Immature natural killer cell (primary cell): ENCODE measurements at regions not wholly inside any gene's neighbourhood (a gene's known extent, or its start where the extent isn't known, plus 50 kb on each side); places are given as distances from the start of the nearest gene placed in this dataset.

Experiments
- DNase-seq, 3 donors: peaks; one replicate each; pipeline ENCODE4 v3.0.0; 2022; ENCODE audit warnings: mixed read lengths in 1 of 3
- H3K27ac Mint-ChIP-seq, 6 donors: one replicate each; pipeline ENCODE4 v1.8.0; 2020; ENCODE audit warnings: mixed read lengths in 6 of 6, mild to moderate bottlenecking in 5 of 6, inconsistent platforms in 4 of 6, moderate library complexity in 3 of 6
- H3K27me3 Mint-ChIP-seq, 3 donors: one replicate each; pipeline ENCODE4 v1.8.0; 2020 to 2021; ENCODE audit warnings: low read depth in 3 of 3, mild to moderate bottlenecking in 3 of 3, mixed read lengths in 3 of 3, moderate library complexity in 3 of 3, inconsistent platforms in 1 of 3
- H3K36me3 Mint-ChIP-seq, 3 donors: one replicate each; pipeline ENCODE4 v1.8.0; 2020; ENCODE audit warnings: mixed read lengths in 3 of 3, inconsistent platforms in 2 of 3, mild to moderate bottlenecking in 2 of 3
- H3K4me1 Mint-ChIP-seq, 2 donors: one replicate each; pipeline ENCODE4 v1.8.0; 2020; ENCODE audit warnings: inconsistent platforms in 2 of 2, mild to moderate bottlenecking in 2 of 2, mixed read lengths in 2 of 2, moderate library complexity in 1 of 2
- H3K4me3 Mint-ChIP-seq, 5 donors: one replicate each; pipeline ENCODE4 v1.8.0; 2020; ENCODE audit warnings: mild to moderate bottlenecking in 5 of 5, mixed read lengths in 5 of 5, inconsistent platforms in 3 of 5, moderate library complexity in 3 of 5
- H3K9me3 Mint-ChIP-seq, 6 donors: one replicate each; pipeline ENCODE4 v1.8.0; 2020; ENCODE audit warnings: mild to moderate bottlenecking in 6 of 6, mixed read lengths in 6 of 6, inconsistent platforms in 4 of 6, moderate library complexity in 3 of 6

GRCh38 chr3:14252321-14253021 is 73.9 kb downstream of the LSM3 start:
- H3K36me3 Mint-ChIP-seq: no peaks in the 10 kb centered on the region

GRCh38 chr3:14253022-14253706 is 74.5 kb downstream of the LSM3 start:
- peaks cover 1 to 5% (median 2%) of the 10 kb centered on the region in 3 donors for H3K27me3 Mint-ChIP-seq
- DNase-seq: no peak
- no peaks in the 10 kb centered on the region for H3K4me1 Mint-ChIP-seq
- no peak overlapping the region for H3K4me3 Mint-ChIP-seq
- peaks cover 0 to 2% (median 0%) of the 10 kb centered on the region in 6 donors for H3K9me3 Mint-ChIP-seq
- no peak overlapping the region for H3K27ac Mint-ChIP-seq
- no peaks in the 10 kb centered on the region for H3K36me3 Mint-ChIP-seq

More at GRCh38 chr3:14252321-14253021, 73.9 kb downstream of the LSM3 start:
- DNase-seq: no peak
- no peak overlapping the region for H3K4me3 Mint-ChIP-seq
- H3K4me1 Mint-ChIP-seq: no peaks in the 10 kb centered on the region
- H3K27me3 Mint-ChIP-seq: peaks cover 2 to 5% (median 4%) of the 10 kb centered on the region in 3 donors
- no peak overlapping the region for H3K27ac Mint-ChIP-seq
- peaks cover 0 to 2% (median 0%) of the 10 kb centered on the region in 6 donors for H3K9me3 Mint-ChIP-seq

- no peaks in the 10 kb centered on the region for H3K36me3 Mint-ChIP-seq
- peaks cover 0 to 2% (median 0%) of the 10 kb centered on the region in 6 donors for H3K9me3 Mint-ChIP-seq
- H3K4me3 Mint-ChIP-seq: no peak overlapping the region
- no peaks in the 10 kb centered on the region for H3K4me1 Mint-ChIP-seq
- peak overlapping the region in 1 of 6 donors; percentile 25 for H3K27ac Mint-ChIP-seq
- DNase-seq: no peak
- peaks cover 0 to 5% (median 1%) of the 10 kb centered on the region in 3 donors for H3K27me3 Mint-ChIP-seq
These were observed 75.2 kb downstream of the LSM3 start for GRCh38 chr3:14253707-14254382.

- no peak overlapping the region for H3K4me3 Mint-ChIP-seq
- no peaks in the 10 kb centered on the region for H3K36me3 Mint-ChIP-seq
- H3K27me3 Mint-ChIP-seq: peaks cover 0 to 5% (median 1%) of the 10 kb centered on the region in 3 donors
- H3K4me1 Mint-ChIP-seq: no peaks in the 10 kb centered on the region
- H3K9me3 Mint-ChIP-seq: peaks cover 0 to 2% (median 0%) of the 10 kb centered on the region in 6 donors
- no peak overlapping the region for H3K27ac Mint-ChIP-seq
- no peak for DNase-seq
These were observed 76.4 kb downstream of the LSM3 start for GRCh38 chr3:14254812-14255702.

GRCh38 chr3:14256046-14256445 is 77.4 kb downstream of the LSM3 start:
- Mint-ChIP-seq H3K4me1 (no peaks in the 10 kb centered on the region), H3K27me3 (peaks cover 0 to 5% (median 1%) of the 10 kb centered on the region in 3 donors), H3K27ac (no peak overlapping the region), H3K4me3 (no peak overlapping the region), H3K9me3 (peaks cover 0 to 2% (median 0%) of the 10 kb centered on the region in 6 donors), H3K36me3 (no peaks in the 10 kb centered on the region)
- no peak for DNase-seq

GRCh38 chr3:14256561-14257342 is 78.1 kb downstream of the LSM3 start:
- Mint-ChIP-seq H3K27ac (no peak overlapping the region), H3K36me3 (no peaks in the 10 kb centered on the region), H3K4me1 (no peaks in the 10 kb centered on the region), H3K27me3 (peaks cover 0 to 5% (median 1%) of the 10 kb centered on the region in 3 donors), H3K4me3 (no peak overlapping the region), H3K9me3 (peaks cover 0 to 2% (median 0%) of the 10 kb centered on the region in 6 donors)
- no peak for DNase-seq

- no peak for DNase-seq
- H3K27ac Mint-ChIP-seq: no peak overlapping the region
- H3K27me3 Mint-ChIP-seq: peaks cover 0 to 6% (median 0%) of the 10 kb centered on the region in 3 donors
- no peak overlapping the region for H3K4me3 Mint-ChIP-seq
- no peaks in the 10 kb centered on the region for H3K4me1 Mint-ChIP-seq
- H3K36me3 Mint-ChIP-seq: no peaks in the 10 kb centered on the region
- no peaks in the 10 kb centered on the region for H3K9me3 Mint-ChIP-seq
These were observed 80.6 kb downstream of the LSM3 start for GRCh38 chr3:14258906-14259904.

GRCh38 chr3:14260463-14260862 is 81.8 kb downstream of the LSM3 start:
- DNase-seq: no peak
- H3K9me3 Mint-ChIP-seq: no peaks in the 10 kb centered on the region
- H3K27me3 Mint-ChIP-seq: peaks cover 0 to 3% (median 0%) of the 10 kb centered on the region in 3 donors
- no peaks in the 10 kb centered on the region for H3K36me3 Mint-ChIP-seq
- no peak overlapping the region for H3K27ac Mint-ChIP-seq
- no peaks in the 10 kb centered on the region for H3K4me1 Mint-ChIP-seq
- no peak overlapping the region for H3K4me3 Mint-ChIP-seq

GRCh38 chr3:14261229-14261628 is 82.6 kb downstream of the LSM3 start:
- Mint-ChIP-seq H3K36me3 (no peaks in the 10 kb centered on the region), H3K9me3 (no peaks in the 10 kb centered on the region), H3K27ac (no peak overlapping the region), H3K4me1 (no peaks in the 10 kb centered on the region), H3K4me3 (no peak overlapping the region), H3K27me3 (peaks cover 0 to 3% (median 0%) of the 10 kb centered on the region in 3 donors)
- peak; percentile 68 to 73 (median 68) for DNase-seq

- no peak overlapping the region for H3K4me3 Mint-ChIP-seq
- no peak for DNase-seq
These were observed 83.6 kb downstream of the LSM3 start for GRCh38 chr3:14262212-14262611.

GRCh38 chr3:14262867-14263266 is 84.2 kb downstream of the LSM3 start:
- H3K9me3 Mint-ChIP-seq: no peaks in the 10 kb centered on the region
- DNase-seq: no peak
- no peak overlapping the region for H3K27ac Mint-ChIP-seq
- peaks cover 0 to 5% (median 1%) of the 10 kb centered on the region in 3 donors for H3K27me3 Mint-ChIP-seq
- H3K36me3 Mint-ChIP-seq: no peaks in the 10 kb centered on the region
- no peaks in the 10 kb centered on the region for H3K4me1 Mint-ChIP-seq
- H3K4me3 Mint-ChIP-seq: no peak overlapping the region

More at GRCh38 chr3:14262212-14262611, 83.6 kb downstream of the LSM3 start:
- Mint-ChIP-seq H3K4me1 (no peaks in the 10 kb centered on the region), H3K27ac (no peak overlapping the region), H3K27me3 (peaks cover 0 to 5% (median 1%) of the 10 kb centered on the region in 3 donors), H3K9me3 (no peaks in the 10 kb centered on the region), H3K36me3 (no peaks in the 10 kb centered on the region)
